HG03159 (cell line): ENCODE measurements at regions not wholly inside any gene's neighbourhood (a gene's known extent, or its start where the extent isn't known, plus 50 kb on each side); places are given as distances from the start of the nearest gene placed in this dataset.

Experiments used
- ATAC-seq: cut with Tn5 transposase; IDR thresholded peaks from one replicate; pipeline ENCODE4 v1.9.1; 2021; ENCODE audit warnings: mild to moderate bottlenecking, moderate library complexity; ENCODE audit not compliant: unreplicated experiment

DNA sequence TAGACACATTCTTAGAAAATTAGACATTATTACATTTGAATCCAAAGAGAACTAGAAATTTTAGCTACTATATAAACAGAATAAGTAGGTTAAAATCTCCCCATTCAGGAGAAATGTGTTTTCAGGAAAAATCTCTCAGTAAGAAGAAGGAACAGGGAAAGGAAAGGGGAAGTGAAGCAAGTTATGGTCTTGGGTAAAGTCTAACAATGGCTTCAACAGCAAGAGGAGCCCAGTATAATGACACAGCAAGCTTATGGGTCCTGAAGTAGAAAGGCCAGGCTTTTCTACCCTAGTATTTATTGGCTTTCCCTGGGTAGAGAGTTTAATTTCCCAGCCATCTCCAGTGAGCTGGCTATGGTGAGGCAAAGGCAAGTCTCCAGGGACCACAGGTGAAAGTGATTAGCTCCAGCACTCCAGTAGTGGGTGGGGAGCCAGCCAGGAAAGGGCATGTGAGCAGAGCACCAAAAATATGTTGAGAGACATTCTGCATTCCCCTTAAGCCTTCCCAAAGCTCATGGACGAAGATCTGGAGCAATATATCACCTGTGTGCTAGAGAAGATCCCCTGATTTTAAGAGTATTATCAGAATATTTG is 981.7 kb downstream of the NR2F1-AS1 start:
- ATAC-seq = no peak

GRCh38 chr5:92594031-92594430 is 987.0 kb downstream of the NR2F1-AS1 start:
- no peak for ATAC-seq

GRCh38 chr5:92588876-92589275 is 992.1 kb downstream of the NR2F1-AS1 start:
- ATAC-seq = no peak

GRCh38 chr5:92581690-92582089 is 999.3 kb downstream of the NR2F1-AS1 start:
- no peak for ATAC-seq

GRCh38 chr5:92581249-92581648 is 999.8 kb downstream of the NR2F1-AS1 start:
- ATAC-seq = no peak

DNA sequence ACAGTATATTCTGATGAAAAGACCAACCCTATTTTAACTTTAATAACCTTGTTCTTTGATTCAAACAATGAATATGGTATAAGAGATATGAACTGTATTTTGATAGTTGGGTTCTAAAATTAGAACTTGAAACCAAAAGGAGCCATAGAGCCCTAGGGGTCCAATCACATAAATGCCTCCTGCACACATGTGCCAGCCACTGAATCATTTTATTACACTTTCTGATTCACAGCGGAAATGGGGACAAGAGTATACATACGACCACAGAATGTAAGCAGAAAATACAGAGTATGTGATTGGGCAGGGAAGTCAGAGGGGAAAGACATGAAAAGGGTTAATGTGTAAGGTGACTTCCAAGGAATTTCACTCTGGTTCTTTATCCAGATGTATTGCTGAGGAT is 1000.2 kb downstream of the NR2F1-AS1 start:
- ATAC-seq = no peak

- no peak for ATAC-seq
Measured at GRCh38 chr5:92574023-92574422, 1007.0 kb downstream of the NR2F1-AS1 start.

DNA sequence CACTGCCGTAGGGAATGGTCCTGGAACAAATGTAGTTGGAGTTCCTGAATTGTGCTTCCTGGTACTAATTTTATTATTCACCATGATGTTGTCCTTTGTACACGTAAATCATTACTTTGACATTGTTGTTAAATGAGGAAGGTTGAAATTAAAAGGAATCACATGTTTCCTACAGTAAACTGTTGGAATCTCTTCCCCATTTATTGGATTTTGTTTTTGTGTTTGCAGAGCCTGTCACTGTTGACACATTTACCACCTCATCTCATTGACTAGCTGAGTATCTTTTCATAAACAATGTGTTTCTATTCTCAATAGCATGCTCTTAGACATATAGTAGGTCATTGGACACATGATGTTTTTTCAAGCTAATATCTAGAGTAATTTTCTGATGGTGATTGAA is 1012.5 kb downstream of the NR2F1-AS1 start:
- ATAC-seq = no peak

GRCh38 chr5:92567831-92568450 is 1013.1 kb downstream of the NR2F1-AS1 start:
- ATAC-seq = no peak

DNA sequence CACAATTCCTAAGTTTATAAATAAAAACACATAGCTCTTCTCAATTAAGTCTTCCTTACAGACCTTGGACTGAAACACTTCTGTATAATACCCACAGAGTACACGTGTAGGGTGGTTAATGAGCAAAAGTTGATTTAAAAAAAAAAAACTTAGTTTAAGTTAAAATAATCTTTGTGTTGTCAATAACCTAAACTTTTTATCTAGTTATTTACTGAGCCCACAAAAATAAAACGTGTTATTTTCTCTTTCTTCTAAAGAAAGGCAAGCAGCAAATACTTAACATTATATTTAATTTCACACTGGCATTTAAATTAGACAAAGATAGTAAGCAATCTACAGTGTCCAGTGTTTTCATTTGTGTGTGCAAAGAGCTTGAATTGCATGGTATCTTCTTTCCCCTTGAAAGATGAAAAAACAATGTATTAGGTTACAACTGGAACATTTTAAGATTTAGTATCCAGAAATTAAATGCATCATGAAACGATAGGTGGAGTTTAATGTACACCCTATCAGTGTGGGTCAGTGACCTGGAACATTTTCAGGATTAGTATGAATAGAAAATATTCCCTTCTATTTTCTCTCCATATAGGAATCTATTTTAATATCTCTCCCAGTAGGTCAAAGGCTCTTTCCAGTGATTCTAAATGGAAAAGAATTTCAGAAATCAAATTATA is 1014.8 kb downstream of the NR2F1-AS1 start:
- no peak for ATAC-seq

DNA sequence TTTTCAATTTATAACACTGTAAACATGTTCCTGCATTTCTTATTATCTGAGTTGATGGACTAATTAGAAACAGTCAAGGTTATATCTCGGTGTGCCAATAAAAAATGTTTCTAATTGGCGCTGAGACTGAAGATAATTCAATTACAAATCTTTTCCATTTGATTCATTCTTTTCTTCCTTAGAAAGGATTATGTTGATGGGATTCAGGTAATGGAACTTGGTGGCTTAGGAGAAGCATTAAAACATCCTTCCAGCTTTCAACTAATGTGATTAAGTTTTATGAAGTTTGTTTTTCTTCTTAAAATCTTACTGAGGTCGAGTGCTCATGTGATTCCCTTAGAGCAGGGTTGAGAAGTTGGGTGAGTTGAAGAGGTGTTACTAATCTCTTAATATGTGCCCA is 1015.3 kb downstream of the NR2F1-AS1 start:
- no peak for ATAC-seq

DNA sequence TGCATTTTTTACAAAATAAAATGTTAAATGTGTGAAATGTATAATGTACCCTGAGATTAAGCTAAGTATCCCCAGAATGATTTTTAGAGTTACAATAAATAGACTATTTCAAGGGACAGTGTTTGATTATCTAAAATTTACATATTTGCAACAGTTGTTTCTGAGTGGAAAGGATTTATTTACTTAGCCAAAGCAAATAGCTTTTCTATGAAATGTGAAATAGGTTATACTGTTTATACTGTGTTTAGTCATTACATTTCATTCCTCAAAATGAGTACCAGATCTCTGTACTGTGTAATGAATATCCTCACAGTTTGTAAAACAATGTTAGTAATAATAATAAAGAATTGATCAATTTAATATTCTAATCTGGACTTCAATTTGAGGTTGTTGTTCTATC is 1019.0 kb downstream of the NR2F1-AS1 start:
- ATAC-seq = no peak

- ATAC-seq = no peak
Measured at GRCh38 chr5:92561411-92561959, 1019.5 kb downstream of the NR2F1-AS1 start.

DNA sequence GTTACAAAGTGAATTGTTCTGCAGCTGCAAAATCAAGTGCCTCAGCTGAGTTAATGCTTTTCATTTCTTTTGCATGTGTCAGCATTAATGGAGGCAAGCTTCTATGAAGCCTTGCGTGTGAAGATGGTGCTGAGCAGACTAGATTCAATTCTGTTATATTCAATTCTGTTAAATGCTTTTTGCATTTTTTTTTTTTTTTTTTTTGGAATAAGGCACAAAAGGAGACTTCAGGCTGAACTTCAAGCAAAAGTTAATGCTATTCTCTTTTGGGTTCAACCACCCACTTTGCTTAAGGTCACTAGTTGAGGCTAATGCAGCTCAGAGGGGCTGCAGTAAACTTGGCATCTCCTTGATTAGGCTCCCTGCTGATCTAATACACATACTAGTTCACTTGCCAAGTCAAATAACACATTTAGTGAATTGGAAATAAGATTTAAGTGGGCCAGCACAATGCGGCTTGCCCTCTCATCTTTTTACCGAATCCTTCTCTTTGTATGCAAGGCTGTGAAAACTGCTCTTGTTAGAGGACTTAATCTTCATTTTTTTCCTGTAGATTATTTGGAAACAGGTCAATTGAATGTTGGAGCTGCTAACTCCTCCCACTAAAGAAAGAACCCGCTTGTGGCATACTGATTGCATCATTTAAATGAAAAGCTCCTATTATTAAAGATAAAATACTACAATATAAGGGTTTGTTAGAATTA is 1020.2 kb downstream of the NR2F1-AS1 start:
- no peak for ATAC-seq

GRCh38 chr5:92559781-92560180 is 1021.2 kb downstream of the NR2F1-AS1 start:
- ATAC-seq = no peak

DNA sequence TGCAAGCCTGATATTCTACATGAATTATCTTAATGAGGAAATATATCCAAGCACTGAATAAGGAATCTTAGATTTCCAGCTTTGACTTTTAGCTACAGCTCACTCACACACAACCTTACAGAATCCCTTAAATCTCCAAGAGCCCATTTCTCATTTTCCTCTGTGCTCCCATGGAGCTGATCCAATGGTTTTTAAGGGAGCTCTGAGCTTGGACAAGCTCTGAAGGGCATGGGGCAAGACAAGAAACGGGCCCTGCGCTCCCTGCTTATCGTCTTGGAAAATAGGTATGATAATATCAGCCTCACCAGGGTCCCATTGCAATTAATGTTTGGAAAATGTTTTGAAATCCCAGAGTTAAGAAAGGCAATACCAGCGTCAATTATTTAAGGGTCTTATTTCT is 1021.7 kb downstream of the NR2F1-AS1 start:
- no peak for ATAC-seq

DNA sequence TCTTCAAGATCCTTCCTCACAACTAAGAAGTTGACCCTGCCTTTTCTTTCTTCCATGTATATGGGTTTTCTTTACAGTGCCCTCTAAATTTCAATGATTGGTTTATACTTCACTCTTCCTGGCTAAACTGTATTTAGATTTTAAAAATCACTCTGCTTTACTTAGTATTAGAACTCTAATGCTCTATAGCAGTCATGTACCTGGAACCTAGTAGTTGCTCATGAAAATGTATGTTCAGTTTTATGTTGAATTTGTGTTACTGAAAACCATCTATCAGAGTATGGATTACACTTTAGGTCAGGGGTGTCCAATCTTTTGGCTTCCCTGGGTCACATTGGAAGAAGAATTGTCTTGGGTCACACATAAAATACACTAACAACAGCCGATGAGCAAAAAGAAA is 1024.3 kb downstream of the NR2F1-AS1 start:
- no peak for ATAC-seq

GRCh38 chr5:92554447-92555085 is 1026.5 kb downstream of the NR2F1-AS1 start:
- ATAC-seq = no peak

GRCh38 chr5:92553326-92553725 is 1027.7 kb downstream of the NR2F1-AS1 start:
- no peak for ATAC-seq

DNA sequence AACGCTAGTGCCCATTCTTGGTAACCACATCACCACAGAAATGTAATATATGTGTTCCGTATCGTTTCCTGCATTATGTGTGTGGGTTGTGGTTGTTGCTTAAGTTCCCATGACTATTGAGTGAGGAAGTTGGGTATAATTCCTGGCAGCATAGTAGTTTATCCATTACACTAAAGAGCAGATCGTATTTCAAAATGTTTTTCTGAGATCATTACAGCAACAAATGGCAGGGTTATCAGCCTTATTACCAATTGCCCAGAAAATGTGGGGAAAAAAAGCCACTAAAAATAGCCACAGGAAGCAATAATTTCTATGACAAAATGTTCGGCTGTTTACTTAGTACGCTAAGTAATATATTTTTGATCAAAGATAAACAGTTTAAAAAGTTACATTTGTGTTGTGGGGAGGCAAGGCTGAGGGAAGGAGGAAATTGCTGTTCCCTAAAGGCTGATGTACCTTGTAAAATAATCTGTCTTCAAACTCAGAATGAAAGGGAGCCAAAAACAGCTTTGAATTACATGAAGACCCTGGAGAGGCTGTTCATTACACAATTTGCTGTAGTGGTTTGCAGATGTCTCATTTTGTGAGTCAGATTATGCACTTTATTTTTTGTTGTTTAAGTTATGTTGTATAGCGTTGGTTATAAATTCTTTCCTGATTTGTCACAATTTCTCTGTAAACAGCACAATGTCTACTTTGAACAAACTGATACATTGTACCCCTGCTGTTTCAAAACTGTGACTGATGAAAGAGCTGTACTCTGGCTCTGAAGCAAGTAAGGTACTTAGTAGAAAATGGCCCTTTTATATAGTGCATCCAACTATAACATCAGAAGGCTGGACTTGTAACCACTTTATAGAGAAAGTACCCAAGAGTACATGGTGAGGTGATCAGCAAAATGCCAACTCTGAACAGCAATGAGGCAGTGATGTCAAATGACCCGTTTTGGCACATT is 1028.5 kb downstream of the NR2F1-AS1 start:
- no peak for ATAC-seq
